IMR-90 (cell line): ENCODE measurements at regions not wholly inside any gene's neighbourhood (a gene's known extent, or its start where the extent isn't known, plus 50 kb on each side); places are given as distances from the start of the nearest gene placed in this dataset.

Source experiments
- ATAC-seq: fragments of 200-7000 bp; cut with Tn5 transposase; 2 replicates; pipeline ENCODE4 v1.9.1; 2020; ENCODE audit warnings: low read depth, mild to moderate bottlenecking, moderate library complexity
- BruUV-seq: library from RNA; stranded (reverse); fragments of 400-500 nt; replicated peaks from 2 replicates; lab custom pipeline; 2021; lab: Mats Ljungman, UMichigan
- CTCF ChIA-PET: fragments of 300-600 bp; formaldehyde crosslinking; extraction: SDS; loops from one replicate; lab custom pipeline; 2021; ENCODE audit warnings: antibody characterized with exemption; lab: Yijun Ruan, JAX
- POLR2A ChIA-PET: fragments of 300-600 bp; sonication (Branson Sonifier 250); formaldehyde crosslinking; loops from one replicate; lab custom pipeline; 2022; ENCODE audit warnings: antibody characterized with exemption; ENCODE audit not compliant: unreplicated experiment; lab: Charles Lee
- DNase-seq: peaks from one replicate; pipeline ENCODE4 v3.0.0; 2013
- H2AFZ ChIP-seq: replicated peaks from 2 replicates; pipeline ENCODE3; 2013; ENCODE audit warnings: low read length, mild to moderate bottlenecking; ENCODE audit not compliant: poor library complexity
- H2AK5ac ChIP-seq: 2 replicates; pipeline ENCODE4 v1.6.1; 2013; ENCODE audit warnings: low read depth, low read length, inconsistent platforms
- H2AK9ac ChIP-seq: replicated peaks from 2 replicates; pipeline ENCODE3; 2013; ENCODE audit warnings: mild to moderate bottlenecking, low read depth, low read length, moderate library complexity; ENCODE audit not compliant: poor library complexity
- H2BK120ac ChIP-seq: 2 replicates; pipeline ENCODE4 v1.6.1; 2013; ENCODE audit warnings: low read depth, low read length, inconsistent platforms
- H2BK15ac ChIP-seq: 3 replicates; pipeline ENCODE4 v1.6.1; 2013; ENCODE audit warnings: low read depth, low read length, inconsistent platforms
- H2BK20ac ChIP-seq: 2 replicates; pipeline ENCODE4 v1.6.1; 2013; ENCODE audit warnings: low read depth, mild to moderate bottlenecking, inconsistent platforms, low read length, moderate library complexity
- H2BK5ac ChIP-seq: 2 replicates; pipeline ENCODE4 v1.6.1; 2013; ENCODE audit warnings: mild to moderate bottlenecking, low read depth, low read length, inconsistent platforms; ENCODE audit not compliant: poor library complexity, severe bottlenecking
- H3K14ac ChIP-seq: replicated peaks from 2 replicates; pipeline ENCODE4 v1.6.1; 2013; ENCODE audit warnings: low read depth, low read length, inconsistent platforms
- H3K18ac ChIP-seq: 2 replicates; pipeline ENCODE4 v1.6.1; 2013; ENCODE audit warnings: low read depth, low read length, control low read depth
- H3K23ac ChIP-seq: 2 replicates; pipeline ENCODE4 v1.6.1; 2013; ENCODE audit warnings: low read depth, low read length, inconsistent platforms
- H3K27ac ChIP-seq: 2 replicates; pipeline ENCODE4 v1.5.1; 2013; ENCODE audit warnings: mild to moderate bottlenecking, control low read depth, low read length; ENCODE audit not compliant: insufficient read depth
- H3K27me3 ChIP-seq: 2 replicates; pipeline ENCODE4 v1.6.1; 2013; ENCODE audit warnings: low read length; ENCODE audit not compliant: control insufficient read depth, insufficient read depth
- H3K36me3 ChIP-seq: 2 replicates; pipeline ENCODE4 v1.6.1; 2013; ENCODE audit warnings: low read length, mixed read lengths; ENCODE audit not compliant: control insufficient read depth, insufficient read depth
- H3K4ac ChIP-seq: 2 replicates; pipeline ENCODE4 v1.6.1; 2013; ENCODE audit warnings: low read depth, low read length, inconsistent platforms
- H3K4me1 ChIP-seq: 2 replicates; pipeline ENCODE4 v1.6.1; 2013; ENCODE audit warnings: low read length, mixed read lengths; ENCODE audit not compliant: control insufficient read depth, insufficient read depth
- H3K4me2 ChIP-seq: 2 replicates; pipeline ENCODE4 v1.6.1; 2013; ENCODE audit warnings: low read depth, mild to moderate bottlenecking, control low read depth, low read length, moderate library complexity
- H3K4me3 ChIP-seq: 2 replicates; pipeline ENCODE4 v1.5.1; 2013; ENCODE audit warnings: low read depth, mild to moderate bottlenecking, control low read depth, low read length, moderate library complexity; ENCODE audit not compliant: insufficient read depth
- H3K56ac ChIP-seq: 2 replicates; pipeline ENCODE4 v1.6.1; 2013; ENCODE audit warnings: low read length, inconsistent platforms; ENCODE audit not compliant: insufficient read depth; ENCODE audit errors: extremely low read depth
- H3K79me1 ChIP-seq, 2 experiments: 2 replicates each; pipeline ENCODE4 v1.6.1; 2013; ENCODE audit warnings: low read length in 2 of 2, inconsistent platforms in 1 of 2, low read depth in 1 of 2
- H3K9ac ChIP-seq: 2 replicates; pipeline ENCODE4 v1.6.1; 2013; ENCODE audit warnings: low read depth, low read length, control low read depth
- H3K9me1 ChIP-seq: 2 replicates; pipeline ENCODE4 v1.6.1; 2013; ENCODE audit warnings: low read length, inconsistent platforms; ENCODE audit not compliant: insufficient read depth
- H3K9me3 ChIP-seq: 2 replicates; pipeline ENCODE4 v1.6.1; 2013; ENCODE audit warnings: low read length; ENCODE audit not compliant: control insufficient read depth, insufficient read depth
- H4K20me1 ChIP-seq: 2 replicates; pipeline ENCODE4 v1.6.1; 2013; ENCODE audit warnings: low read length, inconsistent platforms; ENCODE audit not compliant: insufficient read depth
- H4K5ac ChIP-seq: 2 replicates; pipeline ENCODE4 v1.6.1; 2013; ENCODE audit warnings: mild to moderate bottlenecking, low read depth, low read length, control low read depth
- H4K8ac ChIP-seq, 2 experiments: 2 replicates each; pipeline ENCODE4 v1.6.1; 2013; ENCODE audit warnings: low read depth in 2 of 2, low read length in 2 of 2, control low read depth in 1 of 2, inconsistent platforms in 1 of 2
- H4K91ac ChIP-seq: 2 replicates; pipeline ENCODE4 v1.6.1; 2013; ENCODE audit warnings: low read depth, low read length, inconsistent platforms; ENCODE audit not compliant: insufficient read depth
- CEBPB ChIP-seq: IDR thresholded peaks from 2 replicates; pipeline ENCODE4 v1.6.1; 2012; ENCODE audit warnings: low read depth, low read length, improper control_type of control experiment
- FOS ChIP-seq: fragments of 150-350 bp; IDR thresholded peaks from 2 replicates; pipeline ENCODE4 v1.6.1; 2016; ENCODE audit warnings: low read depth, low read length
- MAFK ChIP-seq: IDR thresholded peaks from 2 replicates; pipeline ENCODE4 v1.6.1; 2012; ENCODE audit warnings: low read depth, low read length, improper control_type of control experiment
- MAZ ChIP-seq: IDR thresholded peaks from 2 replicates; pipeline ENCODE4 v1.6.1; 2012; ENCODE audit warnings: low read depth, mild to moderate bottlenecking, low read length, improper control_type of control experiment, moderate library complexity, borderline replicate concordance
- MXI1 ChIP-seq: IDR thresholded peaks from 2 replicates; pipeline ENCODE4 v1.6.1; 2012; ENCODE audit warnings: low read depth, mild to moderate bottlenecking, low read length, moderate library complexity, borderline replicate concordance
- NFE2L2 ChIP-seq: fragments of 150-350 bp; IDR thresholded peaks from 2 replicates; pipeline ENCODE4 v1.6.1; 2016; ENCODE audit warnings: low read depth, mild to moderate bottlenecking, low read length
- RAD21 ChIP-seq: IDR thresholded peaks from 2 replicates; pipeline ENCODE4 v1.6.1; 2012; ENCODE audit warnings: low read length, improper control_type of control experiment
- RCOR1 ChIP-seq: IDR thresholded peaks from 2 replicates; pipeline ENCODE4 v1.6.1; 2012; ENCODE audit warnings: mild to moderate bottlenecking, low read length, improper control_type of control experiment; ENCODE audit not compliant: insufficient replicate concordance
- WGBS, 2 experiments: methylation state at CpG; one replicate each; pipeline versions ENCODE4 v1.1.5 to v1.1.7; 2013; ENCODE audit warnings: missing lambda C conversion rate in 2 of 2; ENCODE audit not compliant: insufficient read length in 1 of 2; ENCODE audit errors: extremely low coverage in 2 of 2; 5-methylcytosine and 5-hydroxymethylcytosine counted together
- dilution Hi-C: fragments of 300-500 bp; cut with HindIII; formaldehyde crosslinking; loops from one replicate; pipeline ENCODE4 v1.14.3; 2018; ENCODE audit warnings: low sequenced_read_pairs; ENCODE audit not compliant: unreplicated experiment
- in situ Hi-C: fragments of 300-500 bp; cut with MboI; formaldehyde crosslinking; loops from 3 replicates; pipeline ENCODE4 v1.14.3; 2019; ENCODE audit warnings: low sequenced_read_pairs, inconsistent platforms, mixed read lengths
- intact Hi-C: fragments of 100-400 bp; cut with micrococcal nuclease; formaldehyde crosslinking; loops from 2 replicates; pipeline ENCODE4 v1.10.0; 2022
- TF ChIP-seq, protein P1 (sequence below): conservative IDR thresholded peaks from 2 replicates; pipeline ENCODE4 v1.5.1; 2012; ENCODE audit warnings: mild to moderate bottlenecking, low read depth, low read length, improper control_type of control experiment

DNA sequence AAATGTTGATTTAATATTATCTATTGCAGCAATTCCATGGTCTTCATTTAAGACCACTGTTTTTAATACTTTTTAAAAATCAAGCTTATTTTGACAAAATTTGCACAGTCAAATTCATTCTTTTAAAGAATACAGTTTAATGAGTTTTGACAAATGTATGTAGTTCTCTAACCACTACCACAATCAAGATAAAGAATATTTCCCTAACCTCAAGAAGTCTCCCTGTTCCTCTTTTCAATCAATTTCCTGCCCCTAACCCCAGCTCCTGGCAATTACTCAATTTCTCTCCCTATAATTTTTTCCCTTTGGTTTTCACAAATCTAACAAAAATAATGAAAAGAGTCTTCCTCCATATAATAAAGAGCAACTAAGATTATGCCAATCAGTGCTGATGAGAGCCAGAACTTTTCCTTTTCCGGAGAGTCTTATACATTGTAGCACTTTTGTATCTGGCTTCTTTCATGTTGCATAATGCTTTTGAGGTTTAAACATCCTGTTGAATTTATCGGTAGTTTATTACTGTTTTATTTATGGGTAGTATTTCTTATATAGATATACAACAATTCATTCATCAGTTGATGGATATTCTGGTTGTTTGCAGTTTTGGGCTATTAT is 231.7 kb downstream of the AASDHPPT start:
- H3K9me3 ChIP-seq, result no peaks in the 10 kb centered on the region
- H3K18ac ChIP-seq, result no peak overlapping the region
- in situ Hi-C loops, result no loop called here
- H2AK9ac ChIP-seq, result no peak overlapping the region
- TF ChIP-seq MAZ, result no peak
- no peak for TF ChIP-seq FOS
- no peak for TF ChIP-seq NFE2L2
- no peak for TF ChIP-seq RCOR1
- no peak for TF ChIP-seq MXI1
- TF ChIP-seq RAD21, result no peak
- no peak for TF ChIP-seq CEBPB
- TF ChIP-seq, protein P1, sequence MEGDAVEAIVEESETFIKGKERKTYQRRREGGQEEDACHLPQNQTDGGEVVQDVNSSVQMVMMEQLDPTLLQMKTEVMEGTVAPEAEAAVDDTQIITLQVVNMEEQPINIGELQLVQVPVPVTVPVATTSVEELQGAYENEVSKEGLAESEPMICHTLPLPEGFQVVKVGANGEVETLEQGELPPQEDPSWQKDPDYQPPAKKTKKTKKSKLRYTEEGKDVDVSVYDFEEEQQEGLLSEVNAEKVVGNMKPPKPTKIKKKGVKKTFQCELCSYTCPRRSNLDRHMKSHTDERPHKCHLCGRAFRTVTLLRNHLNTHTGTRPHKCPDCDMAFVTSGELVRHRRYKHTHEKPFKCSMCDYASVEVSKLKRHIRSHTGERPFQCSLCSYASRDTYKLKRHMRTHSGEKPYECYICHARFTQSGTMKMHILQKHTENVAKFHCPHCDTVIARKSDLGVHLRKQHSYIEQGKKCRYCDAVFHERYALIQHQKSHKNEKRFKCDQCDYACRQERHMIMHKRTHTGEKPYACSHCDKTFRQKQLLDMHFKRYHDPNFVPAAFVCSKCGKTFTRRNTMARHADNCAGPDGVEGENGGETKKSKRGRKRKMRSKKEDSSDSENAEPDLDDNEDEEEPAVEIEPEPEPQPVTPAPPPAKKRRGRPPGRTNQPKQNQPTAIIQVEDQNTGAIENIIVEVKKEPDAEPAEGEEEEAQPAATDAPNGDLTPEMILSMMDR, result no peak
- no peak for TF ChIP-seq MAFK
- no peak overlapping the region for H3K4me3 ChIP-seq
- no peak overlapping the region for H3K27ac ChIP-seq
- POLR2A ChIA-PET, result no interaction called here
- no TSS peak for BruUV-seq
- H3K4me2 ChIP-seq, result no peak overlapping the region
- no peak overlapping the region for H3K14ac ChIP-seq
- DNase-seq (no peak), ATAC-seq (no peak)
- H2BK5ac ChIP-seq, result no peak overlapping the region
- H4K5ac ChIP-seq, result no peak overlapping the region
- no CpG with 5 or more reads among the region's 2 CpGs for WGBS, 2 experiments
- H3K23ac ChIP-seq, result no peak overlapping the region
- CTCF ChIA-PET, result interaction anchor here (0.6 to 1.7 kb wide), 3 partner anchors 11 to 16 kb away, joined by 3 to 5 read pairs (median 3); no protein-coding TSS in a partner anchor
- H3K9me1 ChIP-seq, result no peaks in the 10 kb centered on the region
- H3K27me3 ChIP-seq, result no peaks in the 10 kb centered on the region
- H3K36me3 ChIP-seq, result no peaks in the 10 kb centered on the region
- H2BK15ac ChIP-seq, result no peak overlapping the region
- H2BK120ac ChIP-seq, result no peak overlapping the region
- no peaks in the 10 kb centered on the region for H3K4me1 ChIP-seq
- no peaks in the 10 kb centered on the region for H4K20me1 ChIP-seq
- H3K79me1 ChIP-seq, result no peaks in the 10 kb centered on the region
- H4K8ac ChIP-seq, result no peak overlapping the region
- no peak overlapping the region for H3K9ac ChIP-seq
- dilution Hi-C loops, result no loop called here
- intact Hi-C loops, result loop anchor here (5.0 kb wide), 1 partner anchor 728 kb away; no protein-coding TSS in a partner anchor
- H2BK20ac ChIP-seq, result no peak overlapping the region
- no peak overlapping the region for H4K91ac ChIP-seq
- no peak overlapping the region for H2AK5ac ChIP-seq
- H3K4ac ChIP-seq, result no peak overlapping the region
- no peak overlapping the region for H3K56ac ChIP-seq
- H2AFZ ChIP-seq, result no peak overlapping the region
